Right ventricle myocardium superior (tissue), 1 donor: ENCODE measurements at regions not wholly inside any gene's neighbourhood (a gene's known extent, or its start where the extent isn't known, plus 50 kb on each side); places are given as distances from the start of the nearest gene placed in this dataset.

Experiments used
- ATAC-seq: fragments of 200-7000 bp; cut with Tn5 transposase; one replicate; pipeline ENCODE4 v1.9.1; 2020; ENCODE audit warnings: mild to moderate bottlenecking; ENCODE audit not compliant: poor library complexity
- DNase-seq: peaks from one replicate; pipeline ENCODE4 v3.0.0-alpha.2; 2020
- intact Hi-C: fragments of 100-400 bp; cut with DNase I; formaldehyde crosslinking; loops from one replicate; pipeline ENCODE4 v1.11.2; 2022
- donor health status: DM: no; HTN: yes; CAD: no; lungs with severe emphysema.

DNA sequence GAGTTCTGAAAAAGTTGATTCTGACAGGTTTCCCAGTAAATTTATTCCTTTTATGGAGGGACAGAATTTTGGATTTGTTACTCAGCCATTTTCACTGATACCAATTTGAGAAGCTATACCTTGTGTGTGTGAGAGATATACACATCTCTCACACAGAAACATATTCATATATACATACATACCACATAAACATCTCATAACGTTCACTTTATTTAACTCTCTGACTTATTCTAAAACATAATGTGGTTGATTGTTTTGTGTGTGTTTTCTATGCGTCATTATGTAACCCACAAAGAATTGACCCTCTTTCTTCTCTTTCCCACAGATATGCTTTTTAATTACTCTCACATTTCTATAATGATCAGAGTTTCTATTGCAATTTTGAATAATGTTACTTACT is 570.8 kb upstream of the TLE4 start:
- DNase-seq (no peak), ATAC-seq (no peak)
- intact Hi-C loops: no loop called here

DNA sequence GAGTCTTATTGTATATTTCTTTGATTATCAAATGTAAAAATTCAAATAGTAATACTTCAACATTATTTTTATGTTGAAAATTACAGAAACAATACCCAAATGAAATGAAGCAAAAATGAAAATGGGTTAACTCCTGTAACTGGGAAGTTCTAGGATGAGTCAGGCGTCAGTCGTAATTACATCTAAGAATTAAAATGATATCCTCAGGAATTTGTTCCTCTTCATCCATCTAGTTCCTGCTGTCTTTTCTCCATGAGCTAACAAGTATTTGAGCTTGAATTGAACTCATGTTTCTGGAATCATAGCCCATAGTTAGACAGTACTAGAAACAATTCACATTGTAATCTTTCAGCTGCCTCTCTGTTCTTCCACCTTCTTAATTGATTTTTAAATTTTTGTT is 568.3 kb upstream of the TLE4 start:
- ATAC-seq (no peak), DNase-seq (no peak)
- intact Hi-C loops: no loop called here

DNA sequence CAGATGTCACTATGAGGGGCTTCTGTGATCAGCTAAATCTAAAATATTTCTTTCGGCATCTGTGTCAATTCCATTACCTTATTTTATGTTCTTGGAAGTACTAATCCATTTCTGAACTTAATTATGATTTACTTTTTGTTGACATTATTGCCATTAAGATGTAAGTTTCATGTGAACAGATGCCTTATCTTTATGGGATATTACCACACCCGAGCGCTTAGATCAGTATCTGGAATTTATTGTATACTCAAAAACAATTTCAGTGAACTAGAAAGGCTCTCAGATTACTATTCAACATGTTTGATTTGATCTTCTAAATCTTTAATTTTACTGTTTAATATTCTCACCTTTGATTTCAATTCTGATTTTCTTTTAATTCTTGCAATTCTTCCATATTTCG is 567.7 kb upstream of the TLE4 start:
- intact Hi-C loops: no loop called here
- DNase-seq: no peak
- no peak for ATAC-seq

DNA sequence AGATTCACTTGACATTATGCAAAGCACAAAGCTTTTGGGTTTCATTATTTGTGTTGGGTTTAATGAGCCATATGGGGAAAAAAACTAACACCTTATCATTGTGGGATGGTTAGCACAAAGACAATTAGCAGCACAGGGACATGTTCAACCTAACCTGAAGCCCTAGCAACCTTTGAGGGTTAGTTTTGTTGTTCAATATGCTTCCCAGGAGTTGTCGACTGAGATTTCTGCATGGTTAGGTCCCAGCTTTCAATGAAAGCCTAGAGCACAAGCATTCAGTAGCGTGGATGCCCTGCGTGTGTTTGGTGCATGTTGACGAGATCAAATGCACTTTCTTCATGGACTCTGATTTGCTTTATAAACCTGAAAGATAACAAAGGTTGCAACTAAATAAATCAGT is 565.2 kb upstream of the TLE4 start:
- no peak for DNase-seq
- no peak for ATAC-seq
- intact Hi-C loops: no loop called here

DNA sequence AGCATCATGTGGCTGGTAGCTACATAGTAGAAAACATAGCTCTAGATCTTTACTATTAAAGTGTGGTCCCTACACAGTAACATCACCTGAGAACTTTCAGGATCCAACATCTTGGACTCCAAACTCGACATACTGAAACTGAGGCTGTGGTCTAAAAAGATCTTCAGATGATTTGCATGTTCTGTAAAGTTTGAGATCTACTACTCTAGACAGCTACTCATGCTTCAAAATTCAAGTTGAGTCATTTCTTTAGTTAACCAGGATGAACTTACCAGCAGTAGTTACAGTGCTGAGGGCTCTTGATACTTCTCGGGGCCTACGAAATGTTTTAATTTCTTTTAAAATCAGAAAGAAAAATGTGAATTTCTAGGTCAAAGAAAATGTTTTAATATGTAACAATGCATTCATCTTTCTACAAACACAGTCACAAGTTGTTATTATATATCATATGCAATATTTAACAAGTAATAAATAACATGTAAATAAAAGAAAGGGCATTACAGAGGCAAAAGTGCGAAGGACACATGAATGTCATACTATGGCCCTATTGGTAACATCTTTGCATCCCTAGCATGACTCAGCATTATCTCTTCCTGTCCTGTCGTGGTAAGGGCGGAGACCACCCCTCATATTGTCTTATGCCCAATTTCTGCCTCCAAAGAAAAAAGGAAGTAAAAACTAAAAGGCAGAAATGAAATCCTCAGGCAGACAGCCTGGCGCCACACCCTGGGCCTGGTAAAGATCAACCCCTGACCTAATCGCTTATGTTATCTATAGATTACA is 563.9 kb upstream of the TLE4 start:
- ATAC-seq (no peak), DNase-seq (no peak)
- intact Hi-C loops: no loop called here

- ATAC-seq: no peak
- no peak for DNase-seq
- intact Hi-C loops: no loop called here
These were observed 562.8 kb upstream of the TLE4 start for GRCh38 chr9:79008916-79009315.

- intact Hi-C loops: no loop called here
- ATAC-seq: no peak
- no peak for DNase-seq
These were observed 560.3 kb upstream of the TLE4 start for GRCh38 chr9:79011461-79011860.

DNA sequence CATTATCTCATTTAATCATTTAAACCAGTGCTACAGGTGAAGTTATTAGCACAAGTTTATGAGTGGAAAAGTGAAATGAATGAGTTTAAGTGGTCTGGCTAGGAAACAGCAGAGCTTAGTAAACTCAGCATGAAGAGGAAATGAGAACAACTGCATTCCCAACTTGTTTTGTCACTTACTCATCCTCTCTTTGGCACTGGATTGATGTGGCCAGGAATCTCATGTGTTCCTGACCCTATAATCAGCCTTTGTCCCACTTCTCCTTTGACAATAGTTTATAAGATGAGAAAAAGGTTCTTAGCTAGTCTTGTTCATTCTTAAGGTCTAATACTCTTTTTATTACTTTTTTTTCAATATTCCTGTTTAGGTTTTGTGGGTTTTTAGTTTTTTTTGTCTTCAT is 559.2 kb upstream of the TLE4 start:
- ATAC-seq: no peak
- no peak for DNase-seq
- intact Hi-C loops: no loop called here

DNA sequence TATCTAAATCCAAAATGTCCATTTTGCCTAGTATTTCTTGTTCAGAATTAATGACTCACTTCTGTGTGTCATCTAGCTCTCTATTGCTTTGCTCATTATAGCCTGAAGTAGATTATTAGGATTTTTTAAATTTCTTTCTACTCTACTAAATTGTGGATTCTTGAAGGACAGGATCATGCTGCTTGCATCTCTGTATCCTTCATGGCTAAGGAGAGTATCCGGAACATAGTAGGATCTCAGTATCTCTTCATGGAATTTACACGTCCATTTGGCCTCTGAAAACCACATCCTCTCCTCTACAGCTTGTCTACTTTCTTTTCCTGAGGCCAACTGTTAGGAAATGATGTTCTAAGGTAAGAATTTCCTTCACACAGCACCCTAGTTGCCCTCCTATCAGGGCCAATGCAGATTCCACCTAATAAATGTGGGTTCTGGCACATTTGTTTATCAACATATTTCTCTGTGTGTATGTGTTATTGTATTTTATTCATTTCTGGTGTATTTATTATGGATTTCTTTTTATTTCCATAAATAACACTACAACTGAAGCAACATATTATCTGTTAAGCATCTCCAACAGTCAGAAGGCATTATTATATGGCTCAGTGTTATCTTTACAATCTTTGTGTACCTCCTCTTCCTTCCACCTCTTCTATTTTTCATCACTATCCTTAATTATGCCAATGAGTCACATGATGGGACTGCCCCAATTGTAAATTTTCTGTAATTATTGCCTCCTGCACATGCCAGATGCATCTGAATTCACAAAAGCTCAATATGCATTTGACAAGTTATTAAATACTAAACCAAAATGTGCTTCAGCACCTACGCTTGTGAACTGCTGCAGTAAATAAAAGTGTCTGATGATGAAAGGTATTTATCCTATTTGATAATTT is 557.8 kb upstream of the TLE4 start:
- DNase-seq (no peak), ATAC-seq (no peak)
- intact Hi-C loops: no loop called here

GRCh38 chr9:79014929-79015699 is 556.7 kb upstream of the TLE4 start:
- DNase-seq (no peak), ATAC-seq (no peak)
- intact Hi-C loops: no loop called here

- no peak for ATAC-seq
These were observed 555.8 kb upstream of the TLE4 start for GRCh38 chr9:79015951-79016350.

DNA sequence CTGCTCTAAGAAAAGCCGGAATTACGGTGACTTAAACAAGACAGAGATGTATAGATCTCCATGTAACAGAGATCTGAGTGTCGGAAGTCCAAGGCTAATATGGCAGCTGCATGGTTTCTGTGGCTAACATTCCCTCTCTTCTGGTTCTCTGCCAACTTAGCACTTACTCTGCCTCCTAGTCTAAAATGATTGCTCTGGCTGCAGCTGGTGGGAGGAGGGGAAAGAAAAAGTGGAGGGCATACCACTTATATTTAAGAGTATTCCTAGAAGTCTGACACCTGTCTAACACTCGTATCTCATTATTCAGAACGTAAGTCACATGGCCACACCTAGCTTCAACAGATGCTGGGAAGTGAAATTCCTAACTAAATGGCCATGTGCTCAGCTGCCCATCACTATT is 551.5 kb upstream of the TLE4 start:
- no peak for ATAC-seq
- DNase-seq: no peak
- intact Hi-C loops: no loop called here

More at GRCh38 chr9:79015951-79016350, 555.8 kb upstream of the TLE4 start:
- intact Hi-C loops: no loop called here
- DNase-seq: no peak

DNA sequence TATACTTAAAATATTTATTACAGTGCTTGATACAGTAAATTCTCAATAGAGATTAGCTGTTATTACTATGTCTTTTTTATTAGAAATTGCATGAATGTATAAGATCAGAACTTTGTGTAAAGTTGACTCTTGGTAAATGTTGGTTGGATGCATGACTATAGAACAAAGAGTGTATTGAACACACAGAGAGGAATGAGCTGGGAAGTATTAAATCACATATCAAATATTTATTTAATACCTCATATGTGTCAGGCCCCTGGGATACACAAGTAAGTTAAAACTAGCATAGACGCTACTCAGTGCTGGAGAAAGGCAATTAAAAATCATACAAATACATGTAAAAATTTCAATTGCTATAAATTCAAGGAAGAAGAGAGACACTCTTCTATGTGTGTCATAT is 550.7 kb upstream of the TLE4 start:
- no peak for DNase-seq
- no peak for ATAC-seq
- intact Hi-C loops: no loop called here

DNA sequence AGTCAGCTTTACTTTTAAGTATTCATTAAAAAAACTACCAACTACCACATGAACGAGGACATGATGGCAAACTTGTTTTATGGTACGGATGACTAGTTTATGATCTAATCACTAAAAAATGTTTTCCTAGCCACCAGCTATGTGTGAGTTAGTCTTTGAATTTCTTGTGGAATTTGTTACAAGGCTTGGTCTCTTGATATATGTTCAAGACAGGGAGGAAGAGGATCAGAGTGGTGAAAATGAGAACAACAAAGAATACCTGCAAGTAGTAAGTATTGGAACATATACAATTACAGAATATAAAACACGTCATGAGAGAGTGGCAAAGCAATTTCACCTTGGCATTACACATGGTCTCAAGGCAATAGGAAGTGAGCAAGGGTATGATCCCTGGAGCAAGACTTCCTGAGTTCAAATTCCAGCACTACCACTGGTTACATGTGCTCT is 548.6 kb upstream of the TLE4 start:
- DNase-seq (no peak), ATAC-seq (no peak)
- intact Hi-C loops: no loop called here

GRCh38 chr9:79026316-79026715 is 545.4 kb upstream of the TLE4 start:
- ATAC-seq: no peak
- intact Hi-C loops: no loop called here
- DNase-seq: no peak

GRCh38 chr9:79028101-79028500 is 543.7 kb upstream of the TLE4 start:
- DNase-seq: no peak
- intact Hi-C loops: no loop called here
- ATAC-seq: no peak

DNA sequence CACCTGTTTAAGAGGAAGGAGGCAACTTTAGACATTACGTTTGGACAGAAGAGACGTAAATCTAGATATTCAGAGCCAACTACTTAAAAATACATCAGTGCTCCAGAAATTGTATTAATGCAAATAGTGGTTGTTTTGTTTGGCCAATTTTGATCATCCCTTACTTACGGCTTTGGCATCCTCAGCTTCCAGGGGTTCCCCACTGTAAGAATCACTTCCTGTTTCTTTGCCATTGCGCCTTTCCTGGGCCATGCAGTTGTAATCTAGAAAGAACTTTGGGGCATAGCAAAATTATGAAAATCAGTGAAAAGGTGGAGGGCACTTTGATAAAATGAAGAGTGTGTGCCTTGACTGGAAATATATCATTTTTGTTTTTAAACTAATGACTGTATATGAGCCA is 537.2 kb upstream of the TLE4 start:
- DNase-seq (no peak), ATAC-seq (no peak)
- intact Hi-C loops: no loop called here

GRCh38 chr9:79037338-79037737 is 534.4 kb upstream of the TLE4 start:
- intact Hi-C loops: no loop called here
- DNase-seq (no peak), ATAC-seq (no peak)

DNA sequence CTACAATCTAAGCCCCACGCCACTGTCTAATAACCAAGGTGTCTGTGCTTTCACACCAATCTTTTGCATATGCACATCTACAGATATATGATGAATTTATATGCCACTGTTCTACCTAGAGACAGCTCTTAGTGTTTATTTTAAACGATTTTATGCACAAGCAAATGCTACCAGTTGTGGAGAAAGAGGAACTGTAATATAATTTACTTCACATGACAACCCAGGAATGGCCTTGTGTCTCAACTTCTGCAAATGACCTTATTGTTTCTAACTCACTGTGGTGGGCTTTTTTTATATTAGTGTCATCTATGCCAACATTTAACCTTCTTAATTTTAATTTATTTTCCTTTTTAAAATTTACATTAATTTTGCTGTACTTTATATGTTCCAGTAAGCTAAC is 531.1 kb upstream of the TLE4 start:
- intact Hi-C loops: no loop called here
- ATAC-seq: no peak

More for the DNA sequence above, 531.1 kb upstream of the TLE4 start:
- no peak for DNase-seq
